OCI-LY7 (cell line): ENCODE measurements at regions not wholly inside any gene's neighbourhood (a gene's known extent, or its start where the extent isn't known, plus 50 kb on each side); places are given as distances from the start of the nearest gene placed in this dataset.

ENCODE experiments used
- EZH2phosphoT487 ChIP-seq: fragments of 200-600 bp; sonication (generic); IDR thresholded peaks from 2 replicates; pipeline ENCODE4 v1.6.1; 2018; ENCODE audit warnings: low read depth, borderline replicate concordance, mild to moderate bottlenecking, mixed run types, antibody characterized with exemption, low read length, moderate library complexity, mixed read lengths
- TF ChIP-seq, protein P1 (sequence below): fragments of 200-600 bp; sonication (generic); conservative IDR thresholded peaks from 2 replicates; pipeline ENCODE4 v1.5.1; 2014; ENCODE audit warnings: mild to moderate bottlenecking, antibody characterized with exemption, low read length, moderate library complexity, mixed read lengths

- TF ChIP-seq, protein P1, sequence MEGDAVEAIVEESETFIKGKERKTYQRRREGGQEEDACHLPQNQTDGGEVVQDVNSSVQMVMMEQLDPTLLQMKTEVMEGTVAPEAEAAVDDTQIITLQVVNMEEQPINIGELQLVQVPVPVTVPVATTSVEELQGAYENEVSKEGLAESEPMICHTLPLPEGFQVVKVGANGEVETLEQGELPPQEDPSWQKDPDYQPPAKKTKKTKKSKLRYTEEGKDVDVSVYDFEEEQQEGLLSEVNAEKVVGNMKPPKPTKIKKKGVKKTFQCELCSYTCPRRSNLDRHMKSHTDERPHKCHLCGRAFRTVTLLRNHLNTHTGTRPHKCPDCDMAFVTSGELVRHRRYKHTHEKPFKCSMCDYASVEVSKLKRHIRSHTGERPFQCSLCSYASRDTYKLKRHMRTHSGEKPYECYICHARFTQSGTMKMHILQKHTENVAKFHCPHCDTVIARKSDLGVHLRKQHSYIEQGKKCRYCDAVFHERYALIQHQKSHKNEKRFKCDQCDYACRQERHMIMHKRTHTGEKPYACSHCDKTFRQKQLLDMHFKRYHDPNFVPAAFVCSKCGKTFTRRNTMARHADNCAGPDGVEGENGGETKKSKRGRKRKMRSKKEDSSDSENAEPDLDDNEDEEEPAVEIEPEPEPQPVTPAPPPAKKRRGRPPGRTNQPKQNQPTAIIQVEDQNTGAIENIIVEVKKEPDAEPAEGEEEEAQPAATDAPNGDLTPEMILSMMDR, result no peak
- no peak for TF ChIP-seq EZH2phosphoT487
Observed at GRCh38 chr13:64684685-64685431, 2545.3 kb downstream of the PCDH9 start.
